Femur (tissue), 1 donor: ENCODE measurements at regions not wholly inside any gene's neighbourhood (a gene's known extent, or its start where the extent isn't known, plus 50 kb on each side); places are given as distances from the start of the nearest gene placed in this dataset.
A peak's percentile ranks its signal among the peaks of the same experiment; 100 is the strongest.

Source experiments
- DNase-seq: peaks from one replicate; pipeline ENCODE4 v3.0.0-alpha.2; 2017

DNA sequence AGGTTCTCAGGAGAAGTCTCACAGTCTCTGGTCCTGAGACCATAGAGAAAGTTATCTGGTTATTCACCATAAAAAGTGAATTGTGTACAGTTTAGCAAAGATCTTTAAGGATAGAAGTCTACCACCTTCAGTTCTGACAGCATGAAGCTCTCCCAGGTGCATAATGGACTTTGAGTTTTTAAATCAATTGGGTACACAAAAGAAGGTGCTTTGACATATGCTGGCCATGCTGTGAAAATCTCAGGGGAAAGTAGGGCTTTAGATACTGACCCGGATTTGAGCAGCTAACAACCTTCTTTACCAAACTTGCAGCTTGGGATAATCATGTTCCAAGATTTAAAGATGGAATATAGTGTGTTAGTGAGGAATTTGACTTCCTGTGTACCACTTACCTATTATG lies 264.2 kb downstream of the ZSWIM6 start:
- no peak for DNase-seq

DNA sequence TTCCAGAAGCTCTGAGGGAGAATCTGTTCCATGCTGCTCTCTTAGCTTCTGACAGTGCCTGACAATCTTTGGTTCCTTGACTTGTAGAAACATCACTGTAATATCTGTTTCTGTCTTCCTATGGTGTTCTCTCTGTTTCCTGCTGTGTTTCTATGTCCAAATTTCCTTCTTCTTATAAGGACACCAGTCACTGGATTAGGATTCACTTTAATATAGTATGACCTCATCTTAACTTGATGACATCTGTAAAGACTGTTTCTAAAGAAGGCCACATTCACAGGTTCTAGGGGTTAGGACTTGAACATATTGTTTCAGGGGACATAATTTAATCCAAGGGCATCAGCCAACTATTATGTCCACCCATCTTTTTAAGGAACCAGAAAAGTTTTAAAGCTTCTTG lies 265.6 kb downstream of the ZSWIM6 start:
- DNase-seq = no peak

DNA sequence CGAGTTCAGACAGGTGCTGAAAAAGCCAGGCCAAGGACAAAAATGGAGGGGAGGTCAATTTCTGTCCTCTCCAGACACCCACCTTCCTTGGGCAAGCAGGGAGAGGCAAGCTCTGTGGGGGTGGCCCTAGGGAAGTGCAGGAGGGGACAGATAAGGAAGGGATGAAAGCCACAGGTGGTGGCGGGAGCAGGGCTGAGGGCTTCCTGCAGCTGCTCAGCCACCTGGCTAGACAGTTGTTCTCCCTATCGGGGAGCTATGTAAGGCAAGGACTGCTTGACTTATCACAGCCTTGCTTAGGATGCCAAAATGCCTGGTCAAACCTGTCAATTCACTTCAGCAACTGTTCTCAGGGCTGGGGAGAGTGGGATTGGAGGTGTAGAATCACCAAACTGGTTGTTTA lies 266.1 kb downstream of the ZSWIM6 start:
- no peak for DNase-seq

DNA sequence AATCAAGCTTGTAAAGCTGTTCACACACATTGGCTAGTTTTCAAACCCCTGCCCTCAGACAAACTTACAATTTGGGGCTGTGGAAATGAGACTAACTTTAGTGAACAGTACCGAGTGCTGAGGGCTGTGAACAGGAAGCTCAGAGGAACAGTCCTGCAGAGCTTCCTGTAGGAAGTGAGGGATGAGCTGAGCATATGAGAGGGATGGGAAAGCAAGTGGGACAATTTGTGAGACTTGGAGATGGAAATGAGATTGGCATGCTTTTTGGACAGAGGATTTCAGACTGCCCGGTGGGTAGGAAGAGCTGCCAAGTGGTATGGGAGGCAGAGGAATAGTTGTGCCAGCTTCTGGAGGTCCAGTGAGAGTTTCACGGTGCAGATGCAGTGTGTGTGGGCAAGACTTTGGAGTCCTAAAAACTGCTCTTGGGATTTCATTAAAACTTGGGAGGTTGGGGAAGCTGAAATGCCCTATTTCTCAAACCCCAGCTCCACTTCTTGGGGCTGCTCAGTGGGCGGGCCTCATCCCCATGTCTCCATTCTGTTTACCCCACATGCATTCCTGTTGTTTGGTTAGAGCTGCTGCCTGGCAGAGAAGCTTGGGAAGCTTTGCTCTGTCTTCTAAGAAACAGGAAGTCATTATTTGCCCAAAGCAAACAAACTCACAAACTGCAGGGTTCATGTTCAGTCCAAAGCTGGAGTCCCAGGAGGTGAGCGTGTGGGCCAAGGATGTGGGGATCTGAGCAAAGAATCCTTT lies 267.5 kb downstream of the ZSWIM6 start:
- peak; percentile 71 for DNase-seq

DNA sequence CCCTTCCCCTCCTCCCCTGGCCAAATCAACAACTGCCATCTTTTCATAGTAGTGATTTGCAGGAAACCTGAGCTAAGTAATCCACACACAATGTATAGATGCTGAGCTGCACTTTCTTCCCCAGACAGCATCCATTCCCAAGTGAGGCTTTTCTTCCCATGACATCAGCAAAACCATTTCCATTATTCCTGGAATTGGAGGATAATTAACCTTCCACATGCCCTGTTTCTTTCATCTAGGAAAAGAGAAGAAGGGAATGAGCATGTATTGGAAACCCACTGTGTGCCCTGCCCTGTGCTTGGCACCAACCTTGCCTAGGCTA lies 268.0 kb downstream of the ZSWIM6 start:
- DNase-seq = no peak

DNA sequence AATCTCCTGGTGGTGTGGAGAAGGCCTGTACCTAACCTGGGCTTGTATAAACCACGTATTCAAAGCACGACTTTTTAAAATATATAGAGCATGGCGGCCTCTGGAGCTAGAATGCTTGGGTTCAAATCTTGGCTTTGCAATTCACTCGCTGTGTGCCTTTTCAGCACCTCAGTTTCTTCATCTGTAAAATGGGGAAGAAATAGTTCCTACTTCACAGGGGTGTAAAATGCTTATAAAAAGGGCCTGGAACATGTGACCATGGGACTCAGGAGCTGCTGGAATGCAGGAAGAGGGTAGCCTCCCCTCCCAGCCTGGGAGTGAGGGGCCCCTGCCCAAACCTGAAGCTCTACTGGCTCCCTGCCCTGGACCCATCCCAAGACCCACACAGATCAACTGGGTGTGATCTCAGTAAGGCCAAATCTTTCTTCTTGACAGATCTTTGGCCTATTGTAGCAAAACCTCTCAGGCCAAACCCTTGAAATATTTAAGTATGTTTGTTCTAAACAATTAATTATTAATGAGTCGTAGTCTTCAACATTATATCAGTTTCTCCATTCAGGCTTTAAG lies 269.0 kb downstream of the ZSWIM6 start:
- DNase-seq = no peak

DNA sequence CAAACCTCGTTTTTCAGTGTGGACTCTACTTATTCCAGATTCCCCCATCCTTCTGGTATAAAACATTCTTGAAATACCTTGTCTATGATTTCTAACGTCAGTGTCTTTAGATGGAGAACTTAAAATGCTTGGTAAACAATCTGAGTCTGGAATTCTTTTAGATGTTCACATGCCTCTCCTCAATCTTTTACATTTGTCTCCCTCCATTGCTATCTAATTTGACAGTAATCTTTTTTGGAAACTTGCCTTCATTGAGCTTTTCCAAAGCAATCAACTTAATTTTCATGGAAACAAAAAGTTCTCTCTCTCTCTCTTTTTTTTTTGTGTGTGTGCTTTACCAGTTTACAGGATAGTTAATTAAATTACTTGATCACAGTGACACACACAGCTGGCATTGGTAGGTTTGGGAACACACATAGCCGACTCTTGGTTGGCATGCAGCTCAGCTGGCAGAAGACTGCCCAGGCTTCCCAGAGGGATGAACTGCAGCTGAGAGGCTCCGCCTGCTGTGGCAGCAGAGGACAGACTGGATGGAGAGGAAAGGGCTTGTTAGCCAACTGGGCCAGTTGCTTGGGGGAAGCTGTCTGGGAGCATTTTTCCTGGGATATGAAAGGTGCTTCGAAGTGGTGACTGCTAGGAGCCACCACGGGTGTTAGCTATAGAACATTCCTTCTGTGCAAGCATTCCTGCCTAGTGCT lies 271.3 kb downstream of the ZSWIM6 start:
- peak; percentile 64 for DNase-seq

DNA sequence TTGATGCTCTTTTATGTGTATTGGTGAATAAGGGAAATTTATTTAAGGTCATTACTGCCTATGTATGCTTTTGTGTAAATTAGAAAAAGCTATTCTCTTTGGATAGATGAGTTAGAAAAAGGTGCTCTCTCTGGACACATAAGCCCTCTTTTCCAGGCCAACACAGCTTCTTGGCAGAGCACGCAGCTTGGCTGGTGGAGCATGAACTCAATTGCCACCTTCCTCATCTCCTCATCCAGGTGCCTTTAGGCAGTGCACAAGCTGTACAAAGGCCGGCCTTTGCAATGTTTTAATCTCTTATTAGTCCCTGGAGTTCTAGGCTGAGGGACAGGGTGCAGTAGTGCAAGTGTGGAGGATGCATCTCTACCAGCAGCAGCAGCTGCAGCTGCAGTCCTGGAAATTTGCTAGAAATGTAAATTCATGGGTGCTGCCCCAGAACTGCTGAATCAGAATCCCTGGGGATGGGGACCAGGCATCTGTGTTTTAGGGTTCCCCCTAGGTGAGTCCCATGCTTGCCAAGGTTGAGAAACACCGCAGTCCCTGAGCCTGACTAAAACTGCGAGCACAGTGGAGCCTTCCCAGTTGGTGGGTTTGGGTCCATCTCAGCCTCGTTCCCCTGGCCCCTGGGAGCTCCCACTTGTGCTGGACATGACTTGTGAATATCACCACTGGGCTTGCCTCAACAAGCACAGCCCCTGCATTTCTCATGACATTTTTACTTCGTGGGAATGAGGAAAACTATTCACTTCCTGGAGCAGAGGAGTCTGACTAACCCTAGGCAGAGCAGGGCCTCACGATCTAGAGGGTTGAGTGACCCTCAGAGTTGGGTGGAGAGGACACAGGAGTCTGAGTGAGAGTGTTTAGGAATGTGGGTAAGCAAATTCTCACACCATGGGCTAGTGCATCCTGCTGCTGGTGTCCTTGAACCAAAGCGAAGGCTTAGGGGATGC lies 272.3 kb downstream of the ZSWIM6 start:
- no peak for DNase-seq

DNA sequence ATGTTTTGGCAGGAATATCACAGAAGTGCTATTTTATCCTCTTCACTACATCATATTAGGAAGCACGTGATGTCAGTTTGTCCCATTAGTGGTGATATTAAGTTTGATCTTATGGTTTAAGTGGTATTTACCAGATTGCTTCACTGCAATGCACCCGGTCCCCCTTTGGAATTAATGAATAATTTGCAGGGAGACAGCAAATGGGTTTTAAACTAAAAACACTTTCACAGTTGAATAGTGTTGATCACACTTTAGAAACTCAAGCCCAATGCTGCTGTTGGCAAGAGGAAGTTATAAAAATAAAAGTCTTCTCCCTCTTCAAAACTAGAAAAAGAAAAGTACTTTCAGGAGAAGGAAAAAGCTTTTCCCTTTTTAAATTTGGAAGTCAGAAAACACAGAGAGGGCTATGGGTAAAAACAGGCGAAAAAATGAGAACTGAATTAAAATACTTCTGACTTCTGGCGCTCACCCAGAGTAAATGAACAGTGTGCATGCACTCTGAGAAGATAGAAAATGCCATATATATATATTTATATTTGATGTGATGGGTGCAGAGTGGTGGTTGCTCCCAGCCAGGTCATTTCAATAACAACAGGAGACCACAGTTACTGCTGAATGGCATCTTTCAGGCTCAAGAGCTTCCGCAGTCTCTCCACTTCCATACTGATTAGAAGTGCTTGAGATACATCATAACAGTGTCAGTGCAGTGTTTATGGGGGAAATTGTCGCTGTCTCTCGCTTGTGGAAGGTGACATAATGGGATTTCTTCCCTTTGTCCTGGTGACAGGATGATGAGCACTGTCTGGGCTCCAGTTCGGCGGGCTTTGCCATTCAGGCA lies 278.0 kb downstream of the ZSWIM6 start:
- DNase-seq = no peak

DNA sequence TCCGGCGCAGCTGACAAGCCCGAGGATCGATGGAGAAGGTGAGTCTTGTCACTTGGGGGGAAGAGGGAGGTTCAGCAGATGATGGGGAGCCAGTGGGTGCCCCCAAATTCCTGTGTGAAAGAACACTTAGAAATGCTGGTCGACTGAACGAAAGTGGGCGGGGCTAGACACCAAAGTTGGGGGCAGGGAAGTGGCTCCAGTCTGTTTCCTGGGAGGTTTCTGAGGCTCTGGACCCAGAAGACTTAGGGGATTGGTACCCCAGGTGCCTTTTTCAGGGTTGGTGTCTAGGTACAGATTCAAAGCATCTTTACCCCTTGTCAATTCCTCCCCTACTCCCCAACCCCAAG lies 278.6 kb downstream of the ZSWIM6 start:
- no peak for DNase-seq

DNA sequence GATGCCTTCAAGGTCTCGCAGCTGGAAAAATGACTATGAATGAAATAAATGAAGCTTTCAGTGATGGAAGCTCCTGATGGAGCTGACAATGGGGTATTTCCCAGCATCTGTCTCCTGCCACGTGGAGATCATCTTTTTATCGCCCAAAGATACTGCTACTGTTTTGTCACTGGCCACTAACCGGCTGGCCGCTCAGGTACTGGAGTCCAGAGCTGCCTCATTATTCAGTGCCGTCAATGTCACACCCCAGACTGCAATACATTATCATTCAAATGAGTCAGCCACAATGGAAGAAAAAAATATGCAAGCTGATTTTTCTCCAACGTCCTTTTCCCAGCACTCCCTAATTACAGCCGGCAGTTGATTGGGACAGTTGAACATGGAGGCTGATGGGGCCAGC lies 280.4 kb downstream of the ZSWIM6 start:
- DNase-seq = no peak

DNA sequence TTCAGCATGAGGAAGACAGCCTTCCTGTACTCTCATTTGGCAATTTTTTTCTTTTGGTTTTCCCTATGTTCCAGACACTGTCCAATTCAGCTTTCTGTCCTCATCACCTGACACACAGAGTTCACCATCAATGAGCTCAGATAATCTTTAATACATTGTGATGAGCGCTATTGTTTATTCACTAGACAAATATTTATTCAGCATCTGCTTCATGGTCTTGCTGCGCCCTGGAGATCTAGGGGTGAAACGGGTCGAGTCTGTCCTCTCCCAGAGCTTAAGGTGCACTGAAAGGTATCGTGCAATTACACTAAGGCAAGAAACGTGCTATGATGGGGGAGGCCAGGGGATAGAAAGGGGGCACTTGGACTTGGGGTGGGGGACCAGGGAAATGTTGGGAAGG lies 281.6 kb downstream of the ZSWIM6 start:
- DNase-seq = no peak

DNA sequence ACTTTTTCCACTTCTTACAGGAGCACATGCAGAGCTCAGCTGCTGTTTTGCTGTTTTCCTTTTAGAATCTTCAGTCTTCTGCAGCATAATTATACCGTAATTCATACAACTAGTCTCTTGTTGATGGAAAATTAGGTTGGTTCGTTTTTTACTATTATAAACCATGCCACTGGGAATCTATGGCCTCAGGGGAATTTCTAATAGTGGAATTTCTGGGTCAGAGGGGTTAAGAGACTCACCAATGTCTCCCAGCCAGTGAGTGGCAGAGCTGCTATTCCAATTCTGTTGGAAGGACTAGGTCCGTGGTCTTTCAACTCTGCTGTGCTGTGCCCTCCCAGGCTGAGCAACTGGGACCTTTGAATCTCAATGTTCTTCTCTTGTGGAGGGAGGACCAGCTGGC lies 282.5 kb downstream of the ZSWIM6 start:
- DNase-seq = no peak

DNA sequence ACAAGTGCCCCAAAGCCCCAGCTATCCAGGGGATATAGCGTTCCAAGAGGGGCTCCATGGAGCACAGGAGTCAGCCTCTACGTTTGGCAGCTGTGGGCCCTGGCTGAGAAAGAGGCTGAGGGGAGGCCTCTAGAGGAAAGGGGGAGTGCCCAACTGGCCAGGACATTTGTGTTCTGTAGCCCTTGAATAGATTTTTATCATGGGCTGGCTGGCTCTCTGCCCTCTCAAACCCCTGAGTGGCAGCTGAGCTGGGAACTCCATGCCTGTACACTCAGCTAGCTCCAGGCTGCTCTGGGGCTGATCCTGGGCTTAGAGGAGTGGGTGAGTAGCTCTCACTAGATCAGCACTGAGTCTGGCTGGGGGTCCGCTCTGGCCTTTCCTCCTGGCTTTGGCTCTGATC lies 285.0 kb downstream of the ZSWIM6 start:
- DNase-seq = no peak

DNA sequence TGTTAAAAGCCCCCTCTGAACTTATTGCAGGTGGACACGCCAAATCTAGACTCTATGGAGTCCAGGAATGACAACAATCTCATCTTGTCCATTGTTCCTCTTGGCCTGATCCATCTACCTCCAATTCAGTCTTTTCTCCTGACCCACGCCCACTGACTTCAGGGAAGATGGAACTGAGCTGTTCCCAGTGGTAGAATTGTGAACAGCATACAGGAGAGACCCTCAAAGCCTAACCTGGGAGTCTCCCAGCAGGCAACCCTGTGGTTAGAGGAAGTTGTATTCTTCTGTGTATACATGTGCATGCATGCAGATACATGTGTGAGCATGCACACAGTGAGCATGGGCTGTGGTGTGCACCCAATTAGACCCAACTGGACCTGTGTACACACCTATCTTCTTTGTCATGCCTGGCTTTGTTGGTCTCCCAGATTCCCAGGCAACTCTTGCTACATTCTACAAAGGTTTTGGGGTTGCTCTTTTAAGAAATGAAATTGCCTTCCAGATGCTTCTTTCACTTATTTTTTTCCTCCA lies 286.0 kb downstream of the ZSWIM6 start:
- DNase-seq = no peak

DNA sequence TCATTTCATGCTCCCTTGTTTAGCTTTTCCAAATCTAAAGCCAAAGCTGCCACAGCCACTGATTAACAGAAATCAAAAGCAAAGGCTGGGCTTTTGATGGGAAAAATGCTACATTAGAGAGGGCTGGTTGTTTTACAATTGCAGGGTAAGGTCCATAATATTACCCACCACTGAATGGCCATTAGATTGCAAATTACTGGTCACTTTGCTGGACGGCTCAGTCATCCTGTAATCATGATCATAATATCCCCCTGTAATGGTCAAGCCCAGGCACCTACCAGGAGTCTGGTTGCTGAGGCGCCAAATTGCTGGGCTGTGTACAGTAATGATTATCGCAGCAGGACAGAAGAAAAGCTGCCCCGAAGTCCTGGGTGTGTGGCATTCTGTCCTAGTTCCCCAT lies 286.5 kb downstream of the ZSWIM6 start:
- DNase-seq = no peak

DNA sequence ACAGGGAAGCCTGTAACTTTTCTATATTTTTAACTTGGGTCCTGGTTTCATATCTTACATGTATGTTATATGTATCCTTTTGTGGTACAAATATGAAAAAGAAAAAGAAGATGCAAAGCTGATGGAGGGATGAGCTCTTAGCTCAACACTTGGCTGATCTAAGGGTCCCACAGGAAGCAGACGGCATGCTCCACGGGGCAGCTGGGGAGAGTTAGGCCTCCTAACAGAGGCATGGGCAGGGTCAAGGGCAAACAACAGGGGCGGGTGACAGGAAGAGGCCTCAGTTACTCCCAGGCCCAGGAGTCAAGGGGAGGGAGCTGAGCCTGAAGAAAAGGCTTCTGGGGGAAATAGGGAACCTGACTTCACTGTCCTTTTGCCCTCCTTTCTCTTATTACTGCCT lies 287.2 kb downstream of the ZSWIM6 start:
- DNase-seq = no peak

DNA sequence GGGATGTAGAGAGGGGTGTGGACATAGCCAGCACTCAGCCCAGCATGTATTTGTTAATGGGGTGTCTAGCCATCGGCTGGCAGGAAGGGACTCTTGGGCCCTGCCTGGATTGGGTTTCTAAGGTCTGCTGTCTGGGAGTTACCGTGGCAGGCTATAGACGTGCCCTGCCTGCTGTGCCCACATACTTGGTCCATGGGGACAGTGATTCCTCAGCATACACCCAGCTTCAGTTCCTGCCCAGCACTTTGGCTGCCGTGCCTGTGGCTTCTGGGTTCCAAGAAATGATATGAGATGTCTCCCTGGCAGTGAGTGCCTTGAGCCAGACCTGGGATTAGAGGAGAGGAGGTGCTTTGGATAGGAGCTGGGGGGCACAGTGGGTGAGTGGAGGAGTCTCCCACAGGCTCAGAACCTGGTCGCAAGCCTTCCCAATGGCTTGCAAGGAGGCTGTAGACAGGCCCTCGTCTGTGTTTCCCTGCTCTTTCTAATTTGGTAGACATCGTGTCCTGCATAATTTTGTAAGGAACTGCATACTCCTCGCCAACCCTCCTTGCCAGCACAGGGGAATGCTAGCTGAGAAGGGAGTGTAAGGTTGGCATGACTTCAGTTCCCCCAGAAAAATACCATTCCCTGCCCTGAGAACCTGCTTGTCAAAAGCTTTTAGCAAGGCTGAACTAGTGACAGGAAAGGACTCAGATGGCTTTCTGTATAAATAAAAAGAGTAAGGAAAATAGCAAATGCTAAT lies 287.9 kb downstream of the ZSWIM6 start:
- no peak for DNase-seq

DNA sequence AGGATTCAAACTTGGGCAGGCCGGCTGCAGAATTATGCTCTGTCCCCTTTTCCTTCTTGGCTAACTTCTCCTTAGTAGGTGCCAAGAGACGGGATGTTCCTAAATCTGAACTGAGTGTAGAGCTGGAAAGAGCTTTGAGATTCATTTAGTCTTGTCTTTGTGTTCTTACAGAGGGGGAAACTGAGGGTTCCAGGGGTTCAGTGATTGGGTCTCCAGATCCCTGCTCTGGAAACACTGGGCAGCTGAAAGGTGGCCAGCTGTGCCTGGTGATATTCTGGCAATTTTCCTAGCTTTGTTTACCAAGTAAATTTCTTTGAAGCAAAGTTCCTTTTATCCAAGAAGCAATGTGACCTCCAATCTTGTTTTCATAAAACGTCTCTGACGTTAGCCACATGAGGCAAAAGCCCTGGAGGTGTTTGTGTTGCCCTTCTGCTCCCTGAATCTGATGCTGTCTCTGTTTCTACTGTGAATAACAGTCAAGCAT lies 288.7 kb downstream of the ZSWIM6 start:
- no peak for DNase-seq

DNA sequence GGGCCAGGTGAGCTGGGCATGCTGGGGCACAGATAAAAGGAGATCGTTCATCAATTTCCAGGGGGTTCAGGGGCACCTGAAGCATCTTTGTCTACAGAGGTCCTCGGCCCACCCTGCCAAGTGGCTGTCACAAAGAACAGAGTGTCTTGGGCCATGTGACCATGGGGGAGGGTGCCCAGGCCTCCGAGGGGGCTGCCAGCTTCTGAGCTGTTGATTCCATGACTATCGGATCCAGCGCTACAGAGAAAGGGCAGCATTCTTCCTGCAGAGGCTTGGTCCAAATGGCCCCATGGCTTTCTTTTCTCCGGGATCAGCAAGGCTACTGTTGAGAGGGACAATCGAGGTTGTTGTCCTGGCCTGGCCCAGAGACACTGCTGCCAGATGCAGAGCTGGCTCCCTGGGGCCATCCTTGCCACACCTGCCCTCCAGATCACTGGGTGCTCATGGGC lies 289.2 kb downstream of the ZSWIM6 start:
- no peak for DNase-seq

DNA sequence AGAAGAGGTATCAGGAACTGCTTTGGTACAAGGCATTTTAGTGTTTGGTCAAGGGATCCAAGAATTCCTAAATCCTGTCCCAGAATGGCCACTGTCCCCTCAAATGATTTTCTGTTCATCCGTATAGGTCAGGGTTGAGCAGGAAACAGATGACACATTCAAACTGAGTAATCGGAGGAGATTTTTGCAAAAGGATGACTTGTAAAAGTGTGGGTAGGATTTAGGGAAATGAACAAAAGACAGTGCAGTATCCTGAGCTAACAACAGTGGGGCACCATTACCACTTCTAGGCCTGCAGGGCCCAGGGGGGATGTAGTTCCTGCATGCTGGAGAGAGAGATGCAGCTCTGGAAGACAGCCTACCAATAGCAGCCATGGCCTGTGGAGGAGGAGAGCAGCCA lies 290.1 kb downstream of the ZSWIM6 start:
- DNase-seq = no peak
